Gastroesophageal sphincter (tissue), 4 donors: ENCODE measurements at regions not wholly inside any gene's neighbourhood (a gene's known extent, or its start where the extent isn't known, plus 50 kb on each side); places are given as distances from the start of the nearest gene placed in this dataset.

ENCODE experiments used
- ATAC-seq: fragments of 150-250 bp; one replicate; pipeline ENCODE4 v1.9.1; 2016; ENCODE audit warnings: mild to moderate bottlenecking, moderate library complexity
- H3K27ac ChIP-seq, 4 donors: fragments of 200-600 bp; sonication (generic) in 3 of 4; 1 replicate in 3 of 4; 2 replicates in 1 of 4; pipeline ENCODE4 v1.5.1; 2016 to 2019
- H3K27me3 ChIP-seq: fragments of 200-600 bp; sonication (generic); one replicate; pipeline ENCODE4 v1.5.1; 2019
- H3K36me3 ChIP-seq, 2 donors: fragments of 200-600 bp; sonication (generic); one replicate each; pipeline ENCODE4 v1.5.1; 2019; ENCODE audit warnings: control low read depth in 1 of 2
- H3K4me1 ChIP-seq, 3 donors: fragments of 200-600 bp; sonication (generic); 1 replicate in 2 of 3; 2 replicates in 1 of 3; pipeline ENCODE4 v1.5.1; 2016 to 2019; ENCODE audit warnings: control low read depth in 2 of 3
- H3K4me3 ChIP-seq, 2 donors: fragments of 200-600 bp; sonication (generic); one replicate each; pipeline ENCODE4 v1.5.1; 2019; ENCODE audit warnings: mild to moderate bottlenecking in 1 of 2, moderate library complexity in 1 of 2
- H3K9me3 ChIP-seq, 3 donors: fragments of 200-600 bp; sonication (generic); one replicate each; pipeline ENCODE4 v1.5.1; 2017 to 2019; ENCODE audit warnings: control low read depth in 2 of 3
- EP300 ChIP-seq: sonication (generic); formaldehyde crosslinking; IDR thresholded peaks from one replicate; pipeline ENCODE4 v1.6.1; 2017; ENCODE audit warnings: antibody characterized with exemption, mild to moderate bottlenecking
- POLR2A ChIP-seq, 2 donors: fragments of 450-650 bp; IDR thresholded peaks; one replicate each; pipeline ENCODE4 v1.6.1; 2017; ENCODE audit warnings: antibody characterized with exemption in 2 of 2, mild to moderate bottlenecking in 2 of 2, moderate library complexity in 1 of 2
- POLR2AphosphoS5 ChIP-seq: sonication (generic); formaldehyde crosslinking; IDR thresholded peaks from one replicate; pipeline ENCODE4 v1.6.1; 2017; ENCODE audit warnings: antibody characterized with exemption
- WGBS, 2 donors: methylation state at CpG; one replicate each; pipeline ENCODE4 v1.1.5; 2018; ENCODE audit warnings: low coverage in 1 of 2; 5-methylcytosine and 5-hydroxymethylcytosine counted together
- TF ChIP-seq, protein P1 (sequence below), 4 experiments: fragments of 200-600 bp in 2 of 4; fragments of 450-650 bp in 2 of 4; sonication (generic) in 1 of 4; IDR thresholded peaks; one replicate each; pipeline ENCODE4 v1.5.1; 2017 to 2019; ENCODE audit warnings: antibody characterized with exemption in 4 of 4, mild to moderate bottlenecking in 2 of 4, moderate library complexity in 2 of 4

- TF ChIP-seq, protein P1, sequence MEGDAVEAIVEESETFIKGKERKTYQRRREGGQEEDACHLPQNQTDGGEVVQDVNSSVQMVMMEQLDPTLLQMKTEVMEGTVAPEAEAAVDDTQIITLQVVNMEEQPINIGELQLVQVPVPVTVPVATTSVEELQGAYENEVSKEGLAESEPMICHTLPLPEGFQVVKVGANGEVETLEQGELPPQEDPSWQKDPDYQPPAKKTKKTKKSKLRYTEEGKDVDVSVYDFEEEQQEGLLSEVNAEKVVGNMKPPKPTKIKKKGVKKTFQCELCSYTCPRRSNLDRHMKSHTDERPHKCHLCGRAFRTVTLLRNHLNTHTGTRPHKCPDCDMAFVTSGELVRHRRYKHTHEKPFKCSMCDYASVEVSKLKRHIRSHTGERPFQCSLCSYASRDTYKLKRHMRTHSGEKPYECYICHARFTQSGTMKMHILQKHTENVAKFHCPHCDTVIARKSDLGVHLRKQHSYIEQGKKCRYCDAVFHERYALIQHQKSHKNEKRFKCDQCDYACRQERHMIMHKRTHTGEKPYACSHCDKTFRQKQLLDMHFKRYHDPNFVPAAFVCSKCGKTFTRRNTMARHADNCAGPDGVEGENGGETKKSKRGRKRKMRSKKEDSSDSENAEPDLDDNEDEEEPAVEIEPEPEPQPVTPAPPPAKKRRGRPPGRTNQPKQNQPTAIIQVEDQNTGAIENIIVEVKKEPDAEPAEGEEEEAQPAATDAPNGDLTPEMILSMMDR (IDR thresholded peaks at IDR 0.05), result no peak
- TF ChIP-seq POLR2AphosphoS5, result no peak
- no peak for TF ChIP-seq EP300
- TF ChIP-seq POLR2A (IDR thresholded peaks at IDR 0.05), result no peak
- no peak overlapping the region for H3K4me3 ChIP-seq
- no peaks in the 10 kb centered on the region for H3K27me3 ChIP-seq
- H3K4me1 ChIP-seq, result no peaks in the 10 kb centered on the region
- no peaks in the 10 kb centered on the region for H3K36me3 ChIP-seq
- H3K27ac ChIP-seq, result no peak overlapping the region
- ATAC-seq, result no peak
- H3K9me3 ChIP-seq, result no peaks in the 10 kb centered on the region
- 86 to 88% methylated on average over 2 of the region's 2 CpGs for WGBS, 2 donors
Observed at GRCh38 chr4:12242354-12242753, 813.7 kb upstream of the HS3ST1 start.

DNA sequence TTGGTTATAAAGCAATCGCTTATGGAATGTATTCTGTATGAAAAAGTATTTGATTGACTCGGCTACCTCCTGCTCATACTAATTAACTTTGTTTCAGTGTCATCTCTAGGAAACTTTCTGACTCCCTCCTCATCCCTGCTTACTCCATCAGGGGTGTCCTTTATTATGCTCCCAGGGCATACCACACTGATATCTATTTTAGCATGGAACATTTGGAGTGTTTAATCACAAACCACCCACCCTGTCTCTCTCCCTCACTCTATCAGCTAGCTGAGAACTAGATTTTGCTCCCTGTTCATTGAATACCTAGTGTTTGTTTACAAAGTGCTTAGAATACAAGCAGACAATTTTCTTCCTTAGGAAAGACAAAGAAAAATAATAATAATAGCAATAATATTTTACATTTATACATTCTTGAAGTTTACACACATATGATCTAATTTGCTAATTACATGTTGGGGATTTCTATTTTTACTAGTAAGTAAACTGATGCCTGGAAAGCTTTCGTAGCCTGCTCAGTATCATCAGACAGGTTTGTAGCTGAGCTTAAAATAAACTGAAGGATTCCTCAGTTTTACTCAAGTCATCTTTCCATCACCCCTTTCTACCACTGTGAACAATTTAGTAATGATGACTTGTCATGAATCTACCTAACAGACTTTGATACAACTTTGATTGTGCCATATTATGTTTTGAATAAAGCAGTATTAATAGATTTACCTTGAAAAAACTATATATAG, 811.4 kb upstream of the HS3ST1 start:
- WGBS, 2 donors, result 72% methylated on average over 3 of the region's 3 CpGs
- no peak overlapping the region for H3K27ac ChIP-seq
- no peaks in the 10 kb centered on the region for H3K36me3 ChIP-seq
- no peak for ATAC-seq
- H3K4me3 ChIP-seq, result no peak overlapping the region
- no peaks in the 10 kb centered on the region for H3K27me3 ChIP-seq
- no peaks in the 10 kb centered on the region for H3K4me1 ChIP-seq
- H3K9me3 ChIP-seq, result no peaks in the 10 kb centered on the region
- no peak for TF ChIP-seq POLR2A (IDR thresholded peaks at IDR 0.05)
- TF ChIP-seq POLR2AphosphoS5, result no peak
- TF ChIP-seq, protein P1 (IDR thresholded peaks at IDR 0.05), result no peak
- no peak for TF ChIP-seq EP300

DNA sequence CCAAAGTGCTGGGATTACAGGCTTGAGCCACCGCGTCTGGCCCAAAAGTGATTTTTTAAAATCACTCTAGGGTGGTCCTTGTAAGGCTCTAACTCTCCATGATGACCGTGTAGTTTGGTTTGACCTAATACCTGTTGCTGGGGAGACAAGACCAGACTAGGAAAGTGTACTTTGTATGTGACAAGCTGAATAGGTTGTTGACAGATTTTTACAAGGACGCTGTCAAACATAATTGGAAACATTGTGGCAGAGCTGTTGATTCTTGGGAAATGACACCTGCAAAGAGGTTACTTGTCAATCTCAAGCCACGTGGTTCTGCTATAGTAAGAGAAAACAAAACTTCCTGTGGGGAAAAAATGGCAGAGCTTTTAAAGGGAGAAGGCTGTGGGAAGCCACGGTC, 802.4 kb upstream of the HS3ST1 start:
- no peaks in the 10 kb centered on the region for H3K27me3 ChIP-seq
- ATAC-seq, result no peak
- WGBS, 2 donors, result 66 to 71% methylated on average over 1 to 4 of the region's 6 CpGs
- no peaks in the 10 kb centered on the region for H3K9me3 ChIP-seq
- H3K4me1 ChIP-seq, result no peaks in the 10 kb centered on the region
- no peak overlapping the region for H3K27ac ChIP-seq
- H3K36me3 ChIP-seq, result no peaks in the 10 kb centered on the region
- no peak for TF ChIP-seq POLR2AphosphoS5
- TF ChIP-seq POLR2A (IDR thresholded peaks at IDR 0.05), result no peak
- no peak for TF ChIP-seq EP300
- TF ChIP-seq, protein P1 (IDR thresholded peaks at IDR 0.05), result no peak
- no peak overlapping the region for H3K4me3 ChIP-seq

- no peaks in the 10 kb centered on the region for H3K27me3 ChIP-seq
Observed at GRCh38 chr4:12221031-12221430, 792.3 kb upstream of the HS3ST1 start.

DNA sequence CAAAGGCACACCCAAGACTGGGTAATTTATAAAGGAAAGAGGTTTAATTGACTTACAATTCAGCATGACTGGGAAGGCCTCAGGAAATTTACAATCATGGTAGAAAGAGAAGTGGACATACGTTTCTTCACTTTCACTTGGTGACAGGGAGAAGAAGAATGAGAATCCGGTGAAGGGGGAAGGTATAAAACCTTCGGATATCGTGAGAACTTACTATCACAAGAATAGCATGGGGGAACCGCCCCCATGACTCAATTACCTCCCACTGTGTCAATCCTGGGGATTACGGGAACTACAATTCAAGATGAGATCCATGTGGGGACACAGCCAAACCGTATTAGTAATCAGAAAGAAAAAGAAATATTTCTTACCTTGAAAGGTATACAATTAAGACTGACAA, 782.9 kb upstream of the HS3ST1 start:
- no peaks in the 10 kb centered on the region for H3K4me1 ChIP-seq
- ATAC-seq, result no peak
- TF ChIP-seq, protein P1 (IDR thresholded peaks at IDR 0.05), result no peak
- TF ChIP-seq POLR2AphosphoS5 (no peak), EP300 (no peak), POLR2A (IDR thresholded peaks at IDR 0.05) (no peak)
- WGBS, 2 donors, result 74 to 77% methylated on average over 7 of the region's 7 CpGs
- H3K27me3 ChIP-seq, result no peaks in the 10 kb centered on the region
- H3K36me3 ChIP-seq, result no peaks in the 10 kb centered on the region
- no peak overlapping the region for H3K4me3 ChIP-seq
- no peak overlapping the region for H3K27ac ChIP-seq
- H3K9me3 ChIP-seq, result no peaks in the 10 kb centered on the region

More at GRCh38 chr4:12221031-12221430, 792.3 kb upstream of the HS3ST1 start:
- no peaks in the 10 kb centered on the region for H3K9me3 ChIP-seq
- TF ChIP-seq, protein P1 (IDR thresholded peaks at IDR 0.05), result no peak
- TF ChIP-seq POLR2A (IDR thresholded peaks at IDR 0.05), result no peak
- no peak for TF ChIP-seq EP300
- TF ChIP-seq POLR2AphosphoS5, result no peak
- no peaks in the 10 kb centered on the region for H3K36me3 ChIP-seq
- H3K27ac ChIP-seq, result no peak overlapping the region
- ATAC-seq, result no peak
- no peaks in the 10 kb centered on the region for H3K4me1 ChIP-seq
- 62 to 86% methylated on average over 1 to 2 of the region's 2 CpGs for WGBS, 2 donors
- H3K4me3 ChIP-seq, result no peak overlapping the region
